ENCODE measurements at regions not wholly inside any gene's neighbourhood (a gene's known extent, or its start where the extent isn't known, plus 50 kb on each side); places are given as distances from the start of the nearest gene placed in this dataset.

- no peak for TF ChIP-seq EP300 (IDR thresholded peaks at IDR 0.05; ENCODE audit: low read depth)
- TF ChIP-seq, protein P1, sequence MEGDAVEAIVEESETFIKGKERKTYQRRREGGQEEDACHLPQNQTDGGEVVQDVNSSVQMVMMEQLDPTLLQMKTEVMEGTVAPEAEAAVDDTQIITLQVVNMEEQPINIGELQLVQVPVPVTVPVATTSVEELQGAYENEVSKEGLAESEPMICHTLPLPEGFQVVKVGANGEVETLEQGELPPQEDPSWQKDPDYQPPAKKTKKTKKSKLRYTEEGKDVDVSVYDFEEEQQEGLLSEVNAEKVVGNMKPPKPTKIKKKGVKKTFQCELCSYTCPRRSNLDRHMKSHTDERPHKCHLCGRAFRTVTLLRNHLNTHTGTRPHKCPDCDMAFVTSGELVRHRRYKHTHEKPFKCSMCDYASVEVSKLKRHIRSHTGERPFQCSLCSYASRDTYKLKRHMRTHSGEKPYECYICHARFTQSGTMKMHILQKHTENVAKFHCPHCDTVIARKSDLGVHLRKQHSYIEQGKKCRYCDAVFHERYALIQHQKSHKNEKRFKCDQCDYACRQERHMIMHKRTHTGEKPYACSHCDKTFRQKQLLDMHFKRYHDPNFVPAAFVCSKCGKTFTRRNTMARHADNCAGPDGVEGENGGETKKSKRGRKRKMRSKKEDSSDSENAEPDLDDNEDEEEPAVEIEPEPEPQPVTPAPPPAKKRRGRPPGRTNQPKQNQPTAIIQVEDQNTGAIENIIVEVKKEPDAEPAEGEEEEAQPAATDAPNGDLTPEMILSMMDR (IDR thresholded peaks at IDR 0.05), result no peak
- no peak for TF ChIP-seq POLR2A (IDR thresholded peaks at IDR 0.05)
- TF ChIP-seq POLR2AphosphoS5 (IDR thresholded peaks at IDR 0.05), result no peak
Observed at GRCh38 chr2:239516954-239517305, 116.1 kb upstream of the HDAC4 start.
